A673 (cell line): ENCODE measurements at regions not wholly inside any gene's neighbourhood (a gene's known extent, or its start where the extent isn't known, plus 50 kb on each side); places are given as distances from the start of the nearest gene placed in this dataset.

Experiments
- BruUV-seq: library from RNA; stranded (reverse); fragments of 400-500 nt; replicated peaks from 2 replicates; lab custom pipeline; 2021; lab: Mats Ljungman, UMichigan
- CTCF ChIA-PET: fragments of 300-600 bp; sonication (Branson Sonifier 250); formaldehyde crosslinking; loops from one replicate; lab custom pipeline; 2022; ENCODE audit warnings: antibody characterized with exemption; lab: Charles Lee
- POLR2A ChIA-PET: fragments of 300-600 bp; sonication (Branson Sonifier 250); formaldehyde crosslinking; loops from one replicate; lab custom pipeline; 2022; ENCODE audit warnings: antibody characterized with exemption; ENCODE audit not compliant: low non-redundant PET; lab: Charles Lee
- DNase-seq: peaks from one replicate; pipeline ENCODE4 v3.0.0-alpha.2; 2015; ENCODE audit warnings: low spot score
- H3K27ac ChIP-seq: fragments of 200-600 bp; sonication (generic); 2 replicates; pipeline ENCODE4 v1.5.1; 2016; ENCODE audit warnings: mixed run types, low read depth, mild to moderate bottlenecking, mixed read lengths, antibody characterized with exemption, low read length; ENCODE audit not compliant: poor library complexity, severe bottlenecking
- H3K27me3 ChIP-seq: fragments of 200-600 bp; sonication (generic); replicated peaks from 2 replicates; pipeline ENCODE4 v1.6.1; 2017; ENCODE audit warnings: mixed run types, low read depth, mild to moderate bottlenecking, mixed read lengths, antibody characterized with exemption, low read length; ENCODE audit not compliant: insufficient read depth, poor library complexity
- H3K36me3 ChIP-seq: fragments of 200-600 bp; sonication (generic); 2 replicates; pipeline ENCODE4 v1.6.1; 2016; ENCODE audit warnings: mixed run types, mild to moderate bottlenecking, mixed read lengths, antibody characterized with exemption, low read length; ENCODE audit not compliant: insufficient read depth, poor library complexity, severe bottlenecking
- H3K4me1 ChIP-seq: fragments of 200-600 bp; sonication (generic); 2 replicates; pipeline ENCODE4 v1.6.1; 2017; ENCODE audit warnings: mixed run types, mild to moderate bottlenecking, mixed read lengths, antibody characterized with exemption, low read length; ENCODE audit not compliant: insufficient read depth, poor library complexity, severe bottlenecking
- H3K4me3 ChIP-seq: fragments of 200-600 bp; sonication (generic); 2 replicates; pipeline ENCODE4 v1.5.1; 2016; ENCODE audit warnings: low read depth, mixed run types, mild to moderate bottlenecking, mixed read lengths, low read length; ENCODE audit not compliant: poor library complexity, severe bottlenecking
- H3K9me3 ChIP-seq: fragments of 200-600 bp; sonication (generic); 2 replicates; pipeline ENCODE4 v1.6.1; 2016; ENCODE audit warnings: mixed run types, low read depth, mild to moderate bottlenecking, mixed read lengths, antibody characterized with exemption, low read length; ENCODE audit not compliant: poor library complexity, severe bottlenecking
- EZH2 ChIP-seq: fragments of 200-600 bp; sonication (generic); IDR thresholded peaks from 2 replicates; pipeline ENCODE4 v1.6.1; 2017; ENCODE audit warnings: borderline replicate concordance, low read depth, mild to moderate bottlenecking, mixed read lengths, antibody characterized with exemption, low read length; ENCODE audit not compliant: poor library complexity, severe bottlenecking
- intact Hi-C: fragments of 100-400 bp; cut with micrococcal nuclease; formaldehyde crosslinking; loops from one replicate; pipeline ENCODE4 v1.10.0; 2022; ENCODE audit not compliant: unreplicated experiment
- TF ChIP-seq, protein P1 (sequence below): fragments of 300-800, 200-600 bp; sonication (generic); conservative IDR thresholded peaks from 2 replicates; pipeline ENCODE4 v1.5.1; 2017; ENCODE audit warnings: low read depth, mild to moderate bottlenecking, antibody characterized with exemption, low read length, moderate library complexity, mixed read lengths

DNA sequence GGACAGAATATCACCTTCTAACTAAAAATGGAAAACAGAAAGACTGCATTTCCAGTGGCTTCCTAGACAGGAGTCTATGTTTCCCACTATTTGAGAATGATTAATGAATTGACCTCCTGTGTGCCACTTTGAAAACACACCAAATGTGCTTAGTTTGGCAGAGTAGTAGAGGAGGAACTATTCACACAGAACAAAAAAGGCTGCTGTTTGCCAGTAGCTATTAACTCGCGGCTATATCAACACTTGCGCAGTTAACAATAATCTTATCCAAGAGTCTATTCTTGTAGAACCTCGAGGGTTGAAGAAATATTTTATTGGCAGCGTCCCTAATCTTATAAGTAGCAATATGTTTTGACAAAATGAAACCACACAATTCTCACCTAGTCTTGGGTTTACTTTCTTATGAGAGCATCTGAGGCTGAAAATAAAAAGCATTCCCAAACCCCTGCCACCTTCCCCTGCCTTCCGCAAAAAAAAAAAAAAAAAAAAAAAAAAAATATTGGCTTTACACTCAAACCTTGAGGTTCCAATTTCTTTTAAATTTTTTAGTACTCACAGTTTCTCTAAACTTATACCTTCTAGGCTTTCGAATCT lies 127.3 kb upstream of the FLRT2 start:
- Histone ChIP-seq H3K27me3 (no peaks in the 10 kb centered on the region), H3K4me3 (no peak overlapping the region), H3K27ac (no peak overlapping the region), H3K4me1 (no peaks in the 10 kb centered on the region), H3K9me3 (no peaks in the 10 kb centered on the region), H3K36me3 (no peaks in the 10 kb centered on the region)
- intact Hi-C loops, result no loop called here
- no TSS peak for BruUV-seq
- DNase-seq, result no peak
- ChIA-PET POLR2A (no interaction called here), CTCF (no interaction called here)
- TF ChIP-seq, protein P1, sequence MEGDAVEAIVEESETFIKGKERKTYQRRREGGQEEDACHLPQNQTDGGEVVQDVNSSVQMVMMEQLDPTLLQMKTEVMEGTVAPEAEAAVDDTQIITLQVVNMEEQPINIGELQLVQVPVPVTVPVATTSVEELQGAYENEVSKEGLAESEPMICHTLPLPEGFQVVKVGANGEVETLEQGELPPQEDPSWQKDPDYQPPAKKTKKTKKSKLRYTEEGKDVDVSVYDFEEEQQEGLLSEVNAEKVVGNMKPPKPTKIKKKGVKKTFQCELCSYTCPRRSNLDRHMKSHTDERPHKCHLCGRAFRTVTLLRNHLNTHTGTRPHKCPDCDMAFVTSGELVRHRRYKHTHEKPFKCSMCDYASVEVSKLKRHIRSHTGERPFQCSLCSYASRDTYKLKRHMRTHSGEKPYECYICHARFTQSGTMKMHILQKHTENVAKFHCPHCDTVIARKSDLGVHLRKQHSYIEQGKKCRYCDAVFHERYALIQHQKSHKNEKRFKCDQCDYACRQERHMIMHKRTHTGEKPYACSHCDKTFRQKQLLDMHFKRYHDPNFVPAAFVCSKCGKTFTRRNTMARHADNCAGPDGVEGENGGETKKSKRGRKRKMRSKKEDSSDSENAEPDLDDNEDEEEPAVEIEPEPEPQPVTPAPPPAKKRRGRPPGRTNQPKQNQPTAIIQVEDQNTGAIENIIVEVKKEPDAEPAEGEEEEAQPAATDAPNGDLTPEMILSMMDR, result no peak
- TF ChIP-seq EZH2, result no peak

DNA sequence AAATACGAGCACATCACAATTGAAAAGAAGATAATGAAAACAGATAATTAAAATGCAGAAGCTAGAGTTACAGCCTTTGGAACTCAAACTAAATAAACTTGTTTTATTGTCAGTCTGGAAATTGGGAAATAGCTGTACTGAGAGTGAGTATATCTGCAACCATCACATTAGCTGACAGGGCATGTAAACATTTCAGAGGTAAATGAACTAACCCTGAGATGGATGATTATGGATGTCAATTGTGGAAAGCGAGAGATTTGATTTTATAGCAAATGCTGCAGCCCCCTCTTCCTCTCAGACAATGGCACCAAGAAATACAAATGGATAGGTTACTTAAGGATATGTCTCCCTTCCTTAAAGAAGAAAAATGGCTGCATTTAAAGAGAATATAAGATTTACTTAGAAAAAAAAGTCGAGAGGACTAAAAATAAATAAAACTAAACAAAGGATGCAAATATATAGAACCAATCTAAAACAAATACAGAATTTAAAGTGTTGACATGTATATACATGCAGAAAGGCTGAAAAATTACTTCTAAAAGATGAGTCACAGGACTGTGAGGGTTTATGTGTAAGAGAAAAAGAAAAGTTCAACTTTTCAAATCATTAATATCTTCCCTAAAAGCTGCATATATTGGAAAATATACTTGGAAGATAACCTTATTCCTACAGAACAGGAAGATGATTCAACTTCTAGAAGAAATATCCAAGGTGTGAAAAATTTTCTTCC lies 120.3 kb upstream of the FLRT2 start:
- no peaks in the 10 kb centered on the region for H3K27me3 ChIP-seq
- H3K9me3 ChIP-seq, result no peaks in the 10 kb centered on the region
- TF ChIP-seq, protein P1, result no peak
- no peak for TF ChIP-seq EZH2
- ChIA-PET POLR2A (no interaction called here), CTCF (no interaction called here)
- H3K4me1 ChIP-seq, result no peaks in the 10 kb centered on the region
- DNase-seq, result no peak
- BruUV-seq, result no TSS peak
- H3K36me3 ChIP-seq, result no peaks in the 10 kb centered on the region
- intact Hi-C loops, result no loop called here
- no peak overlapping the region for H3K27ac ChIP-seq
- H3K4me3 ChIP-seq, result no peak overlapping the region

DNA sequence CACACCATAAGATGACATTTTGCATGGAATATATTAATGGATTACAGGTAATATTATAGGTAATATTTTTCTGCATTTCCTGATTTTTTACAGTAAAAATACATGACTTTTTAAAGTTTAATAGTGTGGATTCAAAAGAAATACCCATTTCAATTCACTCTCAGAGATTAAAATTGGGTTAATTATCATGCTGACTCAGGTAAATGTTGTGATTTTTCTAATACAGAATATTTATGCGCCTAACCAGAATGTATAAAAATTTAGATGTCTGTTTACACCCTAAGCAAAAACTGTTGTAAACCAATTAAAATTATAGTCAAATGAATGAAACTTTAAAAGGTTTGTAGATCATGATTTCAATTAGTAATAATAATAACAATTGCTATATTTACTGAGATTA lies 117.2 kb upstream of the FLRT2 start:
- no peak overlapping the region for H3K27ac ChIP-seq
- no peaks in the 10 kb centered on the region for H3K36me3 ChIP-seq
- ChIA-PET CTCF (no interaction called here), POLR2A (no interaction called here)
- intact Hi-C loops, result no loop called here
- BruUV-seq, result no TSS peak
- no peak for DNase-seq
- peaks cover 12% of the 10 kb centered on the region for H3K4me1 ChIP-seq
- no peaks in the 10 kb centered on the region for H3K27me3 ChIP-seq
- H3K9me3 ChIP-seq, result no peaks in the 10 kb centered on the region
- H3K4me3 ChIP-seq, result no peak overlapping the region
- TF ChIP-seq EZH2, result no peak
- TF ChIP-seq, protein P1, result no peak
